NCI-H2081 treated with DMSO at 0.1 percent for 48 hours (cell line): ENCODE measurements at regions not wholly inside any gene's neighbourhood (a gene's known extent, or its start where the extent isn't known, plus 50 kb on each side); places are given as distances from the start of the nearest gene placed in this dataset.

Experiments used
- DNase-seq: peaks from one replicate; lab custom pipeline; 2025; lab: John Stamatoyannopoulos, UW

- DNase-seq, result no peak
These were observed 85.7 kb upstream of the RBBP8 start for GRCh38 chr18:22847392-22847791.

GRCh38 chr18:22847867-22848451 lies 85.2 kb upstream of the RBBP8 start:
- no peak for DNase-seq

DNA sequence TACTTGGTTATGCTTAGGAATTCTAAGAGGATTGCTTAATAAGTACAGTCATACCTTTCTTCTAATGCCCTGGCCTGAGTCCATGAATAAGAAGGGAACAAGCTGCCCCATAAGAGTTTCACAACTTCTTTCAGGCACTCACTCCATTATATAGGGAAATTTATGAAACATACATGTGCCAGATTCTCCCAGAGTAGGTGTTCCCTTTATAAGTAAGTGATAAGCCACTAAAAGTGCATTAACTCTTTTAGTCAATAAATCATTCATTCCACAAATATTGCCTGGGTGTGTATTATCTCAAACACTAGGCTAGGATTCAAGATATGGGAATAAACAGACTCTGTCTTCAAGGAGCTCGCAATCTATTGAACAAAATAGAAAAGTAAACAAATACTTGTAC lies 84.5 kb upstream of the RBBP8 start:
- DNase-seq, result no peak

DNA sequence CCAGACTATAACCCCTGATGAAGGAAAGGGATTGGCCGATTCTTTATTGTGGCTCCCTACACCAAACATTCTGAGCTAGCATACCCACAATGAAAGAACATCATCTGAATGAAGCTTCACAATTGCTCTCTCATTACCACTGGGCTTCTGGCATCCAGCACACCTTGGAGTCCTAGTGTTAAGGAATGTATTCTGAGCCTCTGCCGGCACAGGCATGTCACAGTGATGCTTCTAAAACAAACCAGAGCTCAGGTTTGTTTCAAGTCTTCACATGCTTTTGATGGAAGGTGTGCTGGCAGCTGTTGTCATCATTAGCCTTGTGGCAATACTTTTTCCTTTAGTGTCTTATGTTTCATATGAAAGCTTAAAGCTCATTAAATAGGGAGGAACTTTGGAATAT lies 76.3 kb upstream of the RBBP8 start:
- DNase-seq, result no peak

GRCh38 chr18:22858121-22858520 lies 75.0 kb upstream of the RBBP8 start:
- DNase-seq, result no peak

DNA sequence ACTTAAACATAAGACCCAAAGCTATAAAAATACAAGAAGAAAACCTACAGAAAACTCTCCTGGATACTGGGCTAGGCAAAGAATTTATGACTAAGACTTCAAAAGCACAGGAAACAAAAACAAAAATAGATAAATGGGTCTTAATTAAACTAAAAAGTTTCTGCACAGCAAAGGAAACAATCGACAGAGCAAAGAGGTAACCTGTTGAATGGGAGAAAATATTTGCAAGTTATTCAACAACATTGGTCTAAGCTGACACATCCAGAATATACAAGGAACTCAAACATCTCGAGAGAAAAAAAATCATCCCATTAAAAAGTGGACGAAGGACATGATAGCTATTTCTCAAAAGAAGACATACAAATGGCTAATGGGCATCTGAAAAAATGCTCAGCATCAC lies 72.3 kb upstream of the RBBP8 start:
- DNase-seq, result no peak

DNA sequence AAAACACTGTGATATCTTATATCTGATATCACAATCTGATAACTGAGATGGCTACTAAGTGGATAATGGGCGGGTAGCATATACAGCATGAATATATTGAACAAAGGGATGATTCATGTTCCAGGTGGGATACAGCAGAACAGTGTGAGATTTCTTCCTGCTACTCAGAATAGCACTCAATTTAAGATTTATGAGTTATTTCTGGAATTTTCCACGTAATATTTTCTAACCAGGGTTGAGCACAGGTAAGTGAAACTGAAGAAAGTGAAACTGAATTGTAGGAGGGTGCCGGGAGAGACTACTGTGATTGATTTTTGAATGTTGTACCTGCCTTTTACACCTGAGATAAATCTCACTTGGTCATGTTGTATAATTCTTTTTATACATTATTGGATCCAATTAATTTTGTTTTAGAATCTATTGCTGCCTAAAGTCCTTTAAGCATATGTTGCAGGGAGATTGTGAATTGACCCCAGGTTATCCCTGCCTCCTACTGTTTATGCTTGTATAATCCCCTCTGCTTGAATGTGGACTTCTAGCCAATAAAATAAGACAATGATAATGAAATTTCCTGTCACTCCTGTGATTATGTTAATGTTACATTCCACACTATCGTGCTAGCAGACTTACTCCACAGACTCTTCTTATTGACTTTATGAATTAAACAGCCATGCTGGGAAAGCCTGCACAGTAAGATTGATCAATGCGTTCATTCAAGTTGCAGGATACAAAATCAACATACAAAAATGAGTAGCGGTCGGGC lies 67.6 kb upstream of the RBBP8 start:
- DNase-seq, result no peak

GRCh38 chr18:22868831-22869230 lies 64.3 kb upstream of the RBBP8 start:
- no peak for DNase-seq

GRCh38 chr18:22871809-22872525 lies 61.2 kb upstream of the RBBP8 start:
- DNase-seq, result no peak

GRCh38 chr18:22872900-22873537 lies 60.1 kb upstream of the RBBP8 start:
- no peak for DNase-seq

DNA sequence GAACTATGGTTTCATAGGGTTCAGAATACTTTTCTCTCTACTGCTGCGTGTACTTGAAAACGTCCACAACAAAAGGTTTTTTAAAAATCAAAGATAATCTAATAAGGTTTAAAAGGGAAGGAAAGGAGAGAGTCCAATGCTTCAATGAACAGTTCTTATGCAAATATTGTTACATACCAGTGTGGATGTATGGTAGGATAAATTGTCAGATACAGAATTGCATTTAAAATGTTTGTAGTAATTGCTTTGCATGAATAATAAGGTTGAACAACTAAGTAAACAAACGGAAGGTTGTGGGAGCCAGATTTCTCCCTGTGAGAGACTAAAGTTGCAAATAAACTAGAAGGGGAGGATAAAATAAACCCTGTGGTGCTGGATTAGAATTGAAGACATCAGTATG lies 53.8 kb upstream of the RBBP8 start:
- no peak for DNase-seq

DNA sequence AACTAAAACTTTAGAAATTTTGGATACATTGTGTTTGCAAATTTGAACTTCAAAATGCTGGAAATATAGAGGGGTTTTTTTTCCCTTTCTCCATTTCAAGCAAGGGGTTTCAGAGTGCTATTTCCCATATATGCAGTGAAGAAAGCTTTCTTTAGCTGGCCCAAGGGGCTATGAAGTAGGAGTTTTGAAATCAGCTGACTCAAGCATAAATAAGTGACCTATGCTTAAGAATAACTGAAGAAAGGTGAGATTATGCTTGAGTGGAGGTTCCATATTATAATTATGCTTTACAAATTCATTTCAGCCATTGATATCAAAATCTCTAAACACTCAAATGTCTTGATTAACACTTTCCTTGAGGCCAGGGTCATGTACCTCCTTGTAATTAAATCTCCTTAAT lies 51.0 kb upstream of the RBBP8 start:
- DNase-seq, result no peak

- DNase-seq, result no peak
These were observed 49.9 kb upstream of the RBBP8 start for GRCh38 chr18:22883179-22883578.
